A549 (cell line): ENCODE measurements at regions not wholly inside any gene's neighbourhood (a gene's known extent, or its start where the extent isn't known, plus 50 kb on each side); places are given as distances from the start of the nearest gene placed in this dataset.

Source experiments
- CBX2 ChIP-seq: fragments of 200-600 bp; sonication (generic); IDR thresholded peaks from 2 replicates; pipeline ENCODE4 v1.6.1; 2016; ENCODE audit warnings: low read depth, mild to moderate bottlenecking, borderline replicate concordance
- ESRRA ChIP-seq: fragments of 150-350 bp; IDR thresholded peaks from 2 replicates; pipeline ENCODE4 v1.6.1; 2014; ENCODE audit warnings: mild to moderate bottlenecking, low read length, borderline replicate concordance
- FOSL2 ChIP-seq, 2 experiments: fragments of 450-650 bp in 1 of 2; fragments of >200 bp in 1 of 2; sonication (Bioruptor Twin) in 1 of 2; formaldehyde crosslinking; IDR thresholded peaks; 2 replicates each; pipeline versions ENCODE4 v1.5.0 to v1.6.1; 2016 to 2020; ENCODE audit warnings: mild to moderate bottlenecking in 1 of 2, moderate library complexity in 1 of 2
- MAFK ChIP-seq: fragments of 450-650 bp; IDR thresholded peaks from 2 replicates; pipeline ENCODE4 v1.6.1; 2014; ENCODE audit not compliant: partially characterized antibody
- MAX ChIP-seq: IDR thresholded peaks from 2 replicates; pipeline ENCODE4 v1.6.1; 2012
- MAZ ChIP-seq: fragments of 150-350 bp; IDR thresholded peaks from 2 replicates; pipeline ENCODE4 v1.6.1; 2014; ENCODE audit warnings: antibody characterized with exemption, low read depth, low read length, borderline replicate concordance
- NR3C1 ChIP-seq: fragments of >200 bp; sonication (Bioruptor Twin); formaldehyde crosslinking; IDR thresholded peaks from 3 replicates; pipeline ENCODE4 v1.6.1; 2017
- POLR2A ChIP-seq: IDR thresholded peaks from 2 replicates; pipeline ENCODE4 v1.6.1; 2012; ENCODE audit warnings: mild to moderate bottlenecking, low read length
- RCOR1 ChIP-seq: fragments of 150-350 bp; IDR thresholded peaks from 2 replicates; pipeline ENCODE4 v1.6.1; 2014; ENCODE audit warnings: antibody characterized with exemption, low read length, low read depth
- RFX5 ChIP-seq: fragments of 450-650 bp; IDR thresholded peaks from 2 replicates; pipeline ENCODE4 v1.7.1; 2014; ENCODE audit warnings: antibody characterized with exemption, mild to moderate bottlenecking, moderate library complexity
- SMC3 ChIP-seq: fragments of >200 bp; sonication (Bioruptor Twin); formaldehyde crosslinking; IDR thresholded peaks from 3 replicates; pipeline ENCODE4 v1.6.1; 2018; ENCODE audit warnings: inconsistent platforms
- TF ChIP-seq, protein P1 (sequence below): fragments of >200 bp; sonication (Bioruptor Twin); formaldehyde crosslinking; IDR thresholded peaks from 3 replicates; pipeline ENCODE4 v1.5.1; 2016
- TF ChIP-seq, protein P2 (sequence below): IDR thresholded peaks from 2 replicates; pipeline ENCODE4 v1.6.1; 2012

DNA sequence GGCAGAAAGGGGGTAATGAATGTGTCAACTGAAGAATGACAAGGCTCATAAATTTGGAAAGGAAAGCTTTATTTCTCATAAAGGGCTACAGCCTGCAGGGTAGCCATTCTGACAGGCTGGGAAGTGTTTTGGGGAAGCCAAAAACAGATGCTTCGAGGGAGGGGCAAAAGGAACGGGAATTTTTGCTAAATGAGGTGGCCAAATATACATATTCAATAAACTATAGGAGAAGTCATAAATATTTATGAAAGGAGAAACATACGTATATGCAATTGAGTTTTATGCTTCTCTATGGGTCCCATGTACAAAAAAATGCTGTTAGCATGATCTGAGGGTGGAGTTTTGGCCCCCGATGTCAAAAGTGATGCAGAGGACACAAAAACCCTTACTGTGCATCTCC is 180.7 kb downstream of the FNDC1 start:
- TF ChIP-seq MAX (no peak), POLR2A (no peak), FOSL2 (IDR thresholded peaks at IDR 0.05) (no peak), FOSL2 (CRISPR knock-in tag; IDR thresholded peaks at IDR 0.05) (no peak), RFX5 (no peak), SMC3 (no peak), MAZ (no peak), ESRRA (no peak), CBX2 (no peak), RCOR1 (no peak), NR3C1 (no peak), MAFK (no peak)
- TF ChIP-seq, protein P1, sequence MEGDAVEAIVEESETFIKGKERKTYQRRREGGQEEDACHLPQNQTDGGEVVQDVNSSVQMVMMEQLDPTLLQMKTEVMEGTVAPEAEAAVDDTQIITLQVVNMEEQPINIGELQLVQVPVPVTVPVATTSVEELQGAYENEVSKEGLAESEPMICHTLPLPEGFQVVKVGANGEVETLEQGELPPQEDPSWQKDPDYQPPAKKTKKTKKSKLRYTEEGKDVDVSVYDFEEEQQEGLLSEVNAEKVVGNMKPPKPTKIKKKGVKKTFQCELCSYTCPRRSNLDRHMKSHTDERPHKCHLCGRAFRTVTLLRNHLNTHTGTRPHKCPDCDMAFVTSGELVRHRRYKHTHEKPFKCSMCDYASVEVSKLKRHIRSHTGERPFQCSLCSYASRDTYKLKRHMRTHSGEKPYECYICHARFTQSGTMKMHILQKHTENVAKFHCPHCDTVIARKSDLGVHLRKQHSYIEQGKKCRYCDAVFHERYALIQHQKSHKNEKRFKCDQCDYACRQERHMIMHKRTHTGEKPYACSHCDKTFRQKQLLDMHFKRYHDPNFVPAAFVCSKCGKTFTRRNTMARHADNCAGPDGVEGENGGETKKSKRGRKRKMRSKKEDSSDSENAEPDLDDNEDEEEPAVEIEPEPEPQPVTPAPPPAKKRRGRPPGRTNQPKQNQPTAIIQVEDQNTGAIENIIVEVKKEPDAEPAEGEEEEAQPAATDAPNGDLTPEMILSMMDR = no peak
- TF ChIP-seq, protein P2, sequence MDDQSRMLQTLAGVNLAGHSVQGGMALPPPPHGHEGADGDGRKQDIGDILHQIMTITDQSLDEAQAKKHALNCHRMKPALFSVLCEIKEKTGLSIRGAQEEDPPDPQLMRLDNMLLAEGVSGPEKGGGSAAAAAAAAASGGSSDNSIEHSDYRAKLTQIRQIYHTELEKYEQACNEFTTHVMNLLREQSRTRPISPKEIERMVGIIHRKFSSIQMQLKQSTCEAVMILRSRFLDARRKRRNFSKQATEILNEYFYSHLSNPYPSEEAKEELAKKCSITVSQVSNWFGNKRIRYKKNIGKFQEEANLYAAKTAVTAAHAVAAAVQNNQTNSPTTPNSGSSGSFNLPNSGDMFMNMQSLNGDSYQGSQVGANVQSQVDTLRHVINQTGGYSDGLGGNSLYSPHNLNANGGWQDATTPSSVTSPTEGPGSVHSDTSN = no peak
